GM23338 (cell line): ENCODE measurements at regions not wholly inside any gene's neighbourhood (a gene's known extent, or its start where the extent isn't known, plus 50 kb on each side); places are given as distances from the start of the nearest gene placed in this dataset.
"Not testable (repeated sequence)": the region's sequence is repeated elsewhere in the genome, so short reads cannot be mapped to it uniquely, and the experiment has no call there.

Experiments
- ATAC-seq: fragments of 200-7000 bp; cut with Tn5 transposase; 3 replicates; pipeline ENCODE4 v1.9.1; 2020
- DNase-seq: peaks from one replicate; pipeline ENCODE4 v3.0.0-alpha.2; 2015; ENCODE audit warnings: low spot score
- H2AFZ ChIP-seq: fragments of 200-600 bp; sonication (generic); 2 replicates; pipeline ENCODE4 v1.8.0; 2016; ENCODE audit warnings: antibody characterized with exemption, mild to moderate bottlenecking, moderate library complexity
- H3F3A ChIP-seq: fragments of 200-600 bp; sonication (generic); replicated peaks from 2 replicates; pipeline ENCODE4 v1.8.0; 2017; ENCODE audit warnings: antibody characterized with exemption, mixed run types, low read depth
- H3K27ac ChIP-seq: fragments of 200-600 bp; sonication (generic); 2 replicates; pipeline ENCODE4 v1.6.1; 2016; ENCODE audit warnings: low read depth
- H3K27me3 ChIP-seq: fragments of 200-600 bp; sonication (generic); 2 replicates; pipeline ENCODE4 v1.8.0; 2016; ENCODE audit warnings: mild to moderate bottlenecking, mixed run types, moderate library complexity; ENCODE audit not compliant: insufficient read depth
- H3K36me3 ChIP-seq: fragments of 200-600 bp; sonication (generic); 2 replicates; pipeline ENCODE4 v1.8.0; 2016; ENCODE audit warnings: mild to moderate bottlenecking; ENCODE audit not compliant: insufficient read depth
- H3K4me1 ChIP-seq: fragments of 200-600 bp; sonication (generic); 2 replicates; pipeline ENCODE4 v1.8.0; 2016; ENCODE audit warnings: mild to moderate bottlenecking, moderate library complexity; ENCODE audit not compliant: insufficient read depth
- H3K4me2 ChIP-seq: fragments of 200-600 bp; sonication (generic); 2 replicates; pipeline ENCODE4 v1.7.1; 2017; ENCODE audit warnings: mixed run types
- H3K4me3 ChIP-seq: fragments of 200-600 bp; sonication (generic); 2 replicates; pipeline ENCODE4 v1.6.1; 2016; ENCODE audit warnings: mixed run types
- H3K79me2 ChIP-seq: fragments of 200-600 bp; sonication (generic); replicated peaks from 2 replicates; pipeline ENCODE4 v1.8.0; 2017; ENCODE audit warnings: mild to moderate bottlenecking; ENCODE audit not compliant: insufficient read depth
- H3K9me2 ChIP-seq: fragments of 200-600 bp; sonication (generic); 2 replicates; pipeline ENCODE4 v1.8.0; 2017; ENCODE audit not compliant: insufficient read depth
- H4K20me1 ChIP-seq: fragments of 200-600 bp; sonication (generic); replicated peaks from 2 replicates; pipeline ENCODE4 v1.8.0; 2017; ENCODE audit warnings: mild to moderate bottlenecking; ENCODE audit not compliant: insufficient read depth
- H3K27ac Mint-ChIP-seq: 2 replicates; pipeline ENCODE4 v1.8.0; 2020; ENCODE audit warnings: inconsistent platforms, mild to moderate bottlenecking, moderate library complexity, mixed read lengths
- H3K27me3 Mint-ChIP-seq: 3 replicates; pipeline ENCODE4 v1.8.0; 2022; ENCODE audit warnings: low read depth, mild to moderate bottlenecking, moderate library complexity, mixed read lengths, inconsistent platforms; ENCODE audit not compliant: insufficient read depth, poor library complexity
- H3K36me3 Mint-ChIP-seq: 3 replicates; pipeline ENCODE4 v1.8.0; 2021; ENCODE audit warnings: low read depth, mild to moderate bottlenecking, inconsistent platforms, moderate library complexity, mixed read lengths
- H3K4me1 Mint-ChIP-seq: 3 replicates; pipeline ENCODE4 v1.8.0; 2020; ENCODE audit warnings: mild to moderate bottlenecking, inconsistent platforms, mixed read lengths
- H3K4me3 Mint-ChIP-seq: 3 replicates; pipeline ENCODE4 v1.8.0; 2021; ENCODE audit warnings: moderate library complexity, mild to moderate bottlenecking, inconsistent platforms, mixed read lengths
- H3K9me3 Mint-ChIP-seq: 3 replicates; pipeline ENCODE4 v1.8.0; 2020; ENCODE audit warnings: moderate library complexity, mild to moderate bottlenecking, inconsistent platforms, mixed read lengths
- CTCF ChIP-seq, 2 experiments: fragments of 200-600 bp in 1 of 2; sonication (generic) in 1 of 2; conservative IDR thresholded peaks; 2 replicates each; pipeline versions ENCODE4 v1.5.1 to v1.6.1; 2016 to 2017; ENCODE audit warnings: antibody characterized with exemption in 2 of 2, low read depth in 2 of 2, mild to moderate bottlenecking in 2 of 2, moderate library complexity in 1 of 2
- EZH2 ChIP-seq: fragments of 200-600 bp; sonication (generic); IDR thresholded peaks from one replicate; pipeline ENCODE4 v1.8.0; 2017; ENCODE audit warnings: antibody characterized with exemption, mild to moderate bottlenecking, low read depth; ENCODE audit not compliant: unreplicated experiment
- REST ChIP-seq: IDR thresholded peaks from one replicate; pipeline ENCODE4 v1.6.1; 2018; ENCODE audit warnings: antibody characterized with exemption; ENCODE audit not compliant: unreplicated experiment

GRCh38 chr13:70222926-70223325 lies 114.7 kb upstream of the KLHL1 start (continued):
- TF ChIP-seq CTCF (conservative IDR thresholded peaks at IDR 0.05; ENCODE audit: low read depth in 2 of 2) (no peak), EZH2 (no peak)

GRCh38 chr13:70218618-70219017 lies 110.4 kb upstream of the KLHL1 start:
- Mint-ChIP-seq H3K4me3 (no peak overlapping the region), H3K27me3 (no peaks in the 10 kb centered on the region), H3K4me1 (no peaks in the 10 kb centered on the region), H3K27ac (no peak overlapping the region), H3K9me3 (no peaks in the 10 kb centered on the region), H3K36me3 (no peaks in the 10 kb centered on the region)
- H3K4me2 ChIP-seq = no peak overlapping the region
- H3K4me1 ChIP-seq = no peaks in the 10 kb centered on the region
- no peak overlapping the region for H3K4me3 ChIP-seq
- no peaks in the 10 kb centered on the region for H3K9me2 ChIP-seq
- no peaks in the 10 kb centered on the region for H3K79me2 ChIP-seq
- no peaks in the 10 kb centered on the region for H3F3A ChIP-seq
- DNase-seq (no peak), ATAC-seq (no peak)
- H3K36me3 ChIP-seq = no peaks in the 10 kb centered on the region
- H2AFZ ChIP-seq = no peak overlapping the region
- H3K27ac ChIP-seq = no peak overlapping the region
- no peak for TF ChIP-seq REST
- H4K20me1 ChIP-seq = no peaks in the 10 kb centered on the region
- no peaks in the 10 kb centered on the region for H3K27me3 ChIP-seq

- peaks cover 27% of the 10 kb centered on the region for H3K36me3 Mint-ChIP-seq
- H3K36me3 ChIP-seq = peaks cover 11% of the 10 kb centered on the region
- H3K4me2 ChIP-seq, ATAC-seq, H3K27me3 ChIP-seq, H3K27ac ChIP-seq, DNase-seq, H3K9me2 ChIP-seq, H3K4me1 Mint-ChIP-seq, H3K79me2 ChIP-seq, H3K4me3 Mint-ChIP-seq, H3K27ac Mint-ChIP-seq, H3K27me3 Mint-ChIP-seq, H4K20me1 ChIP-seq, H3F3A ChIP-seq, H2AFZ ChIP-seq, H3K4me1 ChIP-seq, H3K4me3 ChIP-seq: not testable (repeated sequence)
- H3K9me3 Mint-ChIP-seq = peaks cover 51% of the 10 kb centered on the region
Observed at GRCh38 chr13:70208968-70209367, 100.7 kb upstream of the KLHL1 start.
